ENCODE measurements at regions not wholly inside any gene's neighbourhood (a gene's known extent, or its start where the extent isn't known, plus 50 kb on each side); places are given as distances from the start of the nearest gene placed in this dataset.

DNA sequence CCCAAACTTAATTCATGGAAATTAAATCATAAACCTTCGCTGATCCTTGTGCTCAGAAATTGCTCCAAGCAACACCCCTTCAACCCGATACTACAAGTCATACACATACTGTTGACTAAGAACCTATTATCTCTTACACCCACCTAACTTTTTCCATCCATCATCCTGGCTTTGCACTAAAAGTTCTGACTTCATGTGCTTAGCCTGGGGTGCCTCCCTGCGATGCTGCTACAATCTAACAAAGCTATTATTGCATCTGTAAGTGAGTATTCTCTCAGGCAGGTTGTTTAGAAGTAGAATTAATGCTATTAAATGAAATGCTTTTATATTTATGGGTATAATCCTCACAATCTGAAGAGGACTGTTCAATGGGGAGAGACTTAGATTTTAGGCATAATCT, 619.8 kb downstream of the CCDC85A start:
- H3K9ac ChIP-seq (ENCODE audit: low read length), result no peak overlapping the region
- TF ChIP-seq, protein P1, sequence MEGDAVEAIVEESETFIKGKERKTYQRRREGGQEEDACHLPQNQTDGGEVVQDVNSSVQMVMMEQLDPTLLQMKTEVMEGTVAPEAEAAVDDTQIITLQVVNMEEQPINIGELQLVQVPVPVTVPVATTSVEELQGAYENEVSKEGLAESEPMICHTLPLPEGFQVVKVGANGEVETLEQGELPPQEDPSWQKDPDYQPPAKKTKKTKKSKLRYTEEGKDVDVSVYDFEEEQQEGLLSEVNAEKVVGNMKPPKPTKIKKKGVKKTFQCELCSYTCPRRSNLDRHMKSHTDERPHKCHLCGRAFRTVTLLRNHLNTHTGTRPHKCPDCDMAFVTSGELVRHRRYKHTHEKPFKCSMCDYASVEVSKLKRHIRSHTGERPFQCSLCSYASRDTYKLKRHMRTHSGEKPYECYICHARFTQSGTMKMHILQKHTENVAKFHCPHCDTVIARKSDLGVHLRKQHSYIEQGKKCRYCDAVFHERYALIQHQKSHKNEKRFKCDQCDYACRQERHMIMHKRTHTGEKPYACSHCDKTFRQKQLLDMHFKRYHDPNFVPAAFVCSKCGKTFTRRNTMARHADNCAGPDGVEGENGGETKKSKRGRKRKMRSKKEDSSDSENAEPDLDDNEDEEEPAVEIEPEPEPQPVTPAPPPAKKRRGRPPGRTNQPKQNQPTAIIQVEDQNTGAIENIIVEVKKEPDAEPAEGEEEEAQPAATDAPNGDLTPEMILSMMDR (conservative IDR thresholded peaks at IDR 0.05; ENCODE audit: low read depth, low read length), result no peak
- TF ChIP-seq EZH2phosphoT487 (IDR thresholded peaks at IDR 0.05; ENCODE audit: borderline replicate concordance, low read length), result no peak
- no peak for TF ChIP-seq EZH2 (IDR thresholded peaks at IDR 0.05; ENCODE audit: low read length, unreplicated experiment)
- DNase-seq (no peak), ATAC-seq (no peak)
- H3K79me2 ChIP-seq (ENCODE audit: low read length), result no peaks in the 10 kb centered on the region
- no peaks in the 10 kb centered on the region for H3K36me3 ChIP-seq (ENCODE audit: low read depth, low read length)
- no peaks in the 10 kb centered on the region for H4K20me1 ChIP-seq (ENCODE audit: low read length)
- no TSS peak for BruUV-seq (replicated peaks)
- ChIA-PET POLR2A (ENCODE audit: unreplicated experiment) (no interaction called here), CTCF (no interaction called here)
- no peaks in the 10 kb centered on the region for H3K9me2 ChIP-seq (replicated peaks; ENCODE audit: low read length)
- H3K9me3 ChIP-seq (ENCODE audit: low read length), result no peaks in the 10 kb centered on the region
- H3K4me2 ChIP-seq (ENCODE audit: low read length), result no peak overlapping the region
- H3K27me3 ChIP-seq (ENCODE audit: low read length), result 0 out of 2 replicates have a peak, but pooled peaks cover 2% of the 10 kb centered on the region
- peaks cover 9% of the 10 kb centered on the region; the same call in 1 of the 2 replicates for H3K4me1 ChIP-seq (ENCODE audit: insufficient read depth, low read length)
- H3K27ac ChIP-seq (ENCODE audit: low read length), result no peak overlapping the region
- no peak overlapping the region for H3K4me3 ChIP-seq (ENCODE audit: low read length)
- intact Hi-C loops (cut with micrococcal nuclease), result no loop called here
- H3F3A ChIP-seq (ENCODE audit: low read length, unreplicated experiment), result no peaks in the 10 kb centered on the region
- H2AFZ ChIP-seq (ENCODE audit: low read length), result no peak overlapping the region

DNA sequence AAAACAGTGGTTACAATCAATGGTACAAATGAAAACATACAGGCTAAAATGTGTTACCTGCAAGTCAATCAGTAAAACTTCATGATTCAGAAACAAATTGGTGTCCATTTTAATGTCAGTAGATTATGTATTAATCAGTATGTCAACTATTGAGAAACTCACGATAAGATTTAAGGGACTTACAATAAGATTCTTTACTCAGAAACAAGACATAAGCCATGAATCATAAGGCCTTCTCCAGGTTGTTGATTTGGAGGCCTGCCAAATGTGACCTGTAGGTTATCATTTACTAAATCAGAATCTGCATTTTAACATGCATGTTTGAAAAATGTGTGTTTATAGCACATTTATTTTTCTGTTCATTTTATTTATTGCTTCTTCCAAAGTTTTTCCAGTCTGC, 623.1 kb downstream of the CCDC85A start:
- Histone ChIP-seq H4K20me1 (ENCODE audit: low read length) (no peaks in the 10 kb centered on the region), H3K36me3 (ENCODE audit: low read depth, low read length) (no peaks in the 10 kb centered on the region), H3K4me1 (ENCODE audit: insufficient read depth, low read length) (peaks cover 11% of the 10 kb centered on the region), H3K9ac (ENCODE audit: low read length) (no peak overlapping the region), H3K27me3 (ENCODE audit: low read length) (0 out of 2 replicates have a peak, but pooled peaks cover 2% of the 10 kb centered on the region), H3K79me2 (ENCODE audit: low read length) (no peaks in the 10 kb centered on the region), H2AFZ (ENCODE audit: low read length) (peak overlapping the region; percentile 24; the same call in 1 of the 2 replicates), H3K4me3 (ENCODE audit: low read length) (no peak overlapping the region), H3K4me2 (ENCODE audit: low read length) (no peak overlapping the region), H3K27ac (ENCODE audit: low read length) (no peak overlapping the region), H3F3A (ENCODE audit: low read length, unreplicated experiment) (no peaks in the 10 kb centered on the region), H3K9me2 (replicated peaks; ENCODE audit: low read length) (no peaks in the 10 kb centered on the region), H3K9me3 (ENCODE audit: low read length) (no peaks in the 10 kb centered on the region)
- TF ChIP-seq, protein P1 (conservative IDR thresholded peaks at IDR 0.05; ENCODE audit: low read depth, low read length), result no peak
- TF ChIP-seq EZH2phosphoT487 (IDR thresholded peaks at IDR 0.05; ENCODE audit: borderline replicate concordance, low read length) (no peak), EZH2 (IDR thresholded peaks at IDR 0.05; ENCODE audit: low read length, unreplicated experiment) (no peak)
- ChIA-PET POLR2A (ENCODE audit: unreplicated experiment) (no interaction called here), CTCF (no interaction called here)
- intact Hi-C loops (cut with micrococcal nuclease), result no loop called here
- peak; percentile 48 for DNase-seq
- no TSS peak for BruUV-seq (replicated peaks)
- no peak for ATAC-seq

GRCh38 chr2:56807861-56808260, 624.1 kb downstream of the CCDC85A start:
- POLR2A ChIA-PET (ENCODE audit: unreplicated experiment), result no interaction called here
- H3K27me3 ChIP-seq (ENCODE audit: low read length), result 0 out of 2 replicates have a peak, but pooled peaks cover 2% of the 10 kb centered on the region
- no peak for TF ChIP-seq EZH2phosphoT487 (IDR thresholded peaks at IDR 0.05; ENCODE audit: borderline replicate concordance, low read length)
- TF ChIP-seq, protein P1 (conservative IDR thresholded peaks at IDR 0.05; ENCODE audit: low read depth, low read length), result no peak
- TF ChIP-seq EZH2 (IDR thresholded peaks at IDR 0.05; ENCODE audit: low read length, unreplicated experiment), result no peak
- no peaks in the 10 kb centered on the region for H3K79me2 ChIP-seq (ENCODE audit: low read length)
- H3K4me3 ChIP-seq (ENCODE audit: low read length), result no peak overlapping the region
- CTCF ChIA-PET, result no interaction called here
- no peaks in the 10 kb centered on the region for H3F3A ChIP-seq (ENCODE audit: low read length, unreplicated experiment)
- no peak overlapping the region for H3K9ac ChIP-seq (ENCODE audit: low read length)
- ATAC-seq (no peak), DNase-seq (no peak)
- peaks cover 20% of the 10 kb centered on the region for H3K4me1 ChIP-seq (ENCODE audit: insufficient read depth, low read length)
- H3K27ac ChIP-seq (ENCODE audit: low read length), result no peak overlapping the region
- no peak overlapping the region for H2AFZ ChIP-seq (ENCODE audit: low read length)
- no TSS peak for BruUV-seq (replicated peaks)
- no peaks in the 10 kb centered on the region for H4K20me1 ChIP-seq (ENCODE audit: low read length)
- H3K9me2 ChIP-seq (replicated peaks; ENCODE audit: low read length), result no peaks in the 10 kb centered on the region
- H3K4me2 ChIP-seq (ENCODE audit: low read length), result no peak overlapping the region
- intact Hi-C loops (cut with micrococcal nuclease), result no loop called here
- H3K36me3 ChIP-seq (ENCODE audit: low read depth, low read length), result no peaks in the 10 kb centered on the region
- H3K9me3 ChIP-seq (ENCODE audit: low read length), result no peaks in the 10 kb centered on the region
